ENCODE measurements at regions not wholly inside any gene's neighbourhood (a gene's known extent, or its start where the extent isn't known, plus 50 kb on each side); places are given as distances from the start of the nearest gene placed in this dataset.
"Not testable (repeated sequence)": the region's sequence is repeated elsewhere in the genome, so short reads cannot be mapped to it uniquely, and the experiment has no call there.

GRCh38 chr16:15224651-15225050 lies 130.6 kb upstream of the RRN3 start:
- DNase-seq (ENCODE audit: low spot score); H2AFZ ChIP-seq (ENCODE audit: low read length); intact Hi-C loops (cut with micrococcal nuclease; ENCODE audit: unreplicated experiment): not testable (repeated sequence)

DNA sequence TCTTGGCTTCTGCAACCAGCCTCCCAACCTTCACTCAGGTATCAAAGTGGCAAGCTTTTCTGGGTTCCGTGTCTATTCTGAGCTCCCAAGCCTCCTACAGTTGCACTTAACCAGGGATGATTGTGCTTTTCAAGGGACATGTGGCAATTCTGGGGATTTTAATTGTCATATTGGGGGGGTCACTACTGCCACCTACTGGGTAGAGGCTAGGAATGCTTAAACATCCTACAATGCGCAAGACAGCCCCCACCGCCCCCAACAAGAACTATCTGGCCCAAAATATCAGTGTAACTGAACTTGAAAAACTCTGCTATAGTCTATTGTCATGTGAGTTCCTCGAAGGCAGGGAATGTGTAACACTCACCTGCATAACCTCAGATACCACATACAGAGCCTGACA lies 129.3 kb upstream of the RRN3 start:
- H3K4me3 ChIP-seq (ENCODE audit: low read depth, low read length, poor library complexity, severe bottlenecking); H2AFZ ChIP-seq (ENCODE audit: low read length); POLR2A ChIA-PET; H3K4me1 ChIP-seq (ENCODE audit: insufficient read depth, low read length, poor library complexity, severe bottlenecking); H3K79me2 ChIP-seq (ENCODE audit: insufficient read depth, low read depth, low read length); intact Hi-C loops (cut with micrococcal nuclease; ENCODE audit: unreplicated experiment); CTCF ChIA-PET (ENCODE audit: unreplicated experiment); H3K4me2 ChIP-seq (ENCODE audit: low read length); H3K27ac ChIP-seq (ENCODE audit: low read depth, low read length, poor library complexity, severe bottlenecking); BruUV-seq (replicated peaks); DNase-seq (ENCODE audit: low spot score); H3K9me2 ChIP-seq (ENCODE audit: insufficient read depth, low read length); H4K20me1 ChIP-seq (ENCODE audit: insufficient read depth, low read length); H3K9me3 ChIP-seq (ENCODE audit: low read length); H3K36me3 ChIP-seq (ENCODE audit: insufficient read depth, low read length): not testable (repeated sequence)
- TF ChIP-seq, protein P1, sequence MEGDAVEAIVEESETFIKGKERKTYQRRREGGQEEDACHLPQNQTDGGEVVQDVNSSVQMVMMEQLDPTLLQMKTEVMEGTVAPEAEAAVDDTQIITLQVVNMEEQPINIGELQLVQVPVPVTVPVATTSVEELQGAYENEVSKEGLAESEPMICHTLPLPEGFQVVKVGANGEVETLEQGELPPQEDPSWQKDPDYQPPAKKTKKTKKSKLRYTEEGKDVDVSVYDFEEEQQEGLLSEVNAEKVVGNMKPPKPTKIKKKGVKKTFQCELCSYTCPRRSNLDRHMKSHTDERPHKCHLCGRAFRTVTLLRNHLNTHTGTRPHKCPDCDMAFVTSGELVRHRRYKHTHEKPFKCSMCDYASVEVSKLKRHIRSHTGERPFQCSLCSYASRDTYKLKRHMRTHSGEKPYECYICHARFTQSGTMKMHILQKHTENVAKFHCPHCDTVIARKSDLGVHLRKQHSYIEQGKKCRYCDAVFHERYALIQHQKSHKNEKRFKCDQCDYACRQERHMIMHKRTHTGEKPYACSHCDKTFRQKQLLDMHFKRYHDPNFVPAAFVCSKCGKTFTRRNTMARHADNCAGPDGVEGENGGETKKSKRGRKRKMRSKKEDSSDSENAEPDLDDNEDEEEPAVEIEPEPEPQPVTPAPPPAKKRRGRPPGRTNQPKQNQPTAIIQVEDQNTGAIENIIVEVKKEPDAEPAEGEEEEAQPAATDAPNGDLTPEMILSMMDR (conservative IDR thresholded peaks at IDR 0.05; ENCODE audit: low read length), result 0 out of 2 replicates have a peak, but pooled peaks have one; percentile 20

More at GRCh38 chr16:15224651-15225050, 130.6 kb upstream of the RRN3 start:
- H4K20me1 ChIP-seq (ENCODE audit: insufficient read depth, low read length); BruUV-seq (replicated peaks); H3K9me2 ChIP-seq (ENCODE audit: insufficient read depth, low read length); H3K36me3 ChIP-seq (ENCODE audit: insufficient read depth, low read length); H3K4me3 ChIP-seq (ENCODE audit: low read depth, low read length, poor library complexity, severe bottlenecking); H3K4me2 ChIP-seq (ENCODE audit: low read length); H3K27ac ChIP-seq (ENCODE audit: low read depth, low read length, poor library complexity, severe bottlenecking); POLR2A ChIA-PET; CTCF ChIA-PET (ENCODE audit: unreplicated experiment); H3K4me1 ChIP-seq (ENCODE audit: insufficient read depth, low read length, poor library complexity, severe bottlenecking); H3K9me3 ChIP-seq (ENCODE audit: low read length); H3K79me2 ChIP-seq (ENCODE audit: insufficient read depth, low read depth, low read length): not testable (repeated sequence)

- H3K27ac ChIP-seq (ENCODE audit: low read depth, low read length, poor library complexity, severe bottlenecking); POLR2A ChIA-PET; H3K36me3 ChIP-seq (ENCODE audit: insufficient read depth, low read length); H3K4me1 ChIP-seq (ENCODE audit: insufficient read depth, low read length, poor library complexity, severe bottlenecking); H2AFZ ChIP-seq (ENCODE audit: low read length); H3K4me3 ChIP-seq (ENCODE audit: low read depth, low read length, poor library complexity, severe bottlenecking); CTCF ChIA-PET (ENCODE audit: unreplicated experiment); H3K4me2 ChIP-seq (ENCODE audit: low read length); H3K79me2 ChIP-seq (ENCODE audit: insufficient read depth, low read depth, low read length); H4K20me1 ChIP-seq (ENCODE audit: insufficient read depth, low read length); H3K9me2 ChIP-seq (ENCODE audit: insufficient read depth, low read length); H3K9me3 ChIP-seq (ENCODE audit: low read length); intact Hi-C loops (cut with micrococcal nuclease; ENCODE audit: unreplicated experiment); BruUV-seq (replicated peaks): not testable (repeated sequence)
- TF ChIP-seq, protein P1 (conservative IDR thresholded peaks at IDR 0.05; ENCODE audit: low read length), result peak; percentile 70
- DNase-seq (ENCODE audit: low spot score), result peak; percentile 4
Observed at GRCh38 chr16:15219679-15220615, 125.9 kb upstream of the RRN3 start.

- H3K4me2 ChIP-seq (ENCODE audit: low read length); CTCF ChIA-PET (ENCODE audit: unreplicated experiment): not testable (repeated sequence)
Observed at GRCh38 chr16:15218856-15219500, 124.9 kb upstream of the RRN3 start.

GRCh38 chr16:15207202-15207981 lies 113.3 kb upstream of the RRN3 start:
- POLR2A ChIA-PET; H2AFZ ChIP-seq (ENCODE audit: low read length); H3K36me3 ChIP-seq (ENCODE audit: insufficient read depth, low read length); H3K79me2 ChIP-seq (ENCODE audit: insufficient read depth, low read depth, low read length); H3K9me3 ChIP-seq (ENCODE audit: low read length); CTCF ChIA-PET (ENCODE audit: unreplicated experiment); H3K27ac ChIP-seq (ENCODE audit: low read depth, low read length, poor library complexity, severe bottlenecking); intact Hi-C loops (cut with micrococcal nuclease; ENCODE audit: unreplicated experiment); H3K4me2 ChIP-seq (ENCODE audit: low read length); DNase-seq (ENCODE audit: low spot score); H3K4me3 ChIP-seq (ENCODE audit: low read depth, low read length, poor library complexity, severe bottlenecking); H3K9me2 ChIP-seq (ENCODE audit: insufficient read depth, low read length); BruUV-seq (replicated peaks); H3K4me1 ChIP-seq (ENCODE audit: insufficient read depth, low read length, poor library complexity, severe bottlenecking); H4K20me1 ChIP-seq (ENCODE audit: insufficient read depth, low read length): not testable (repeated sequence)

More at GRCh38 chr16:15218856-15219500, 124.9 kb upstream of the RRN3 start:
- H3K9me3 ChIP-seq (ENCODE audit: low read length); H3K4me3 ChIP-seq (ENCODE audit: low read depth, low read length, poor library complexity, severe bottlenecking); H3K9me2 ChIP-seq (ENCODE audit: insufficient read depth, low read length); H4K20me1 ChIP-seq (ENCODE audit: insufficient read depth, low read length); H3K27ac ChIP-seq (ENCODE audit: low read depth, low read length, poor library complexity, severe bottlenecking); H2AFZ ChIP-seq (ENCODE audit: low read length); H3K36me3 ChIP-seq (ENCODE audit: insufficient read depth, low read length); H3K79me2 ChIP-seq (ENCODE audit: insufficient read depth, low read depth, low read length); H3K4me1 ChIP-seq (ENCODE audit: insufficient read depth, low read length, poor library complexity, severe bottlenecking); POLR2A ChIA-PET; intact Hi-C loops (cut with micrococcal nuclease; ENCODE audit: unreplicated experiment); BruUV-seq (replicated peaks); DNase-seq (ENCODE audit: low spot score): not testable (repeated sequence)

All from OCI-LY7 (cell line).